Sigmoid colon (tissue), 4 donors: ENCODE measurements at regions not wholly inside any gene's neighbourhood (a gene's known extent, or its start where the extent isn't known, plus 50 kb on each side); places are given as distances from the start of the nearest gene placed in this dataset.

Experiments
- EP300 ChIP-seq, 4 donors: sonication (generic); formaldehyde crosslinking; IDR thresholded peaks; one replicate each; pipeline ENCODE4 v1.6.1; 2017; ENCODE audit warnings: antibody characterized with exemption in 4 of 4
- POLR2A ChIP-seq, 2 donors: fragments of 450-650 bp; IDR thresholded peaks; one replicate each; pipeline ENCODE4 v1.6.1; 2016; ENCODE audit warnings: antibody characterized with exemption in 2 of 2, mild to moderate bottlenecking in 2 of 2, moderate library complexity in 2 of 2
- POLR2AphosphoS5 ChIP-seq, 4 donors: sonication (generic); formaldehyde crosslinking; IDR thresholded peaks; one replicate each; pipeline ENCODE4 v1.6.1; 2017; ENCODE audit warnings: antibody characterized with exemption in 4 of 4
- TF ChIP-seq, protein P1 (sequence below), 4 experiments: fragments of 450-650 bp in 3 of 4; fragments of 200-600 bp in 1 of 4; IDR thresholded peaks; one replicate each; pipeline ENCODE4 v1.5.1; 2016 to 2019; ENCODE audit warnings: antibody characterized with exemption in 4 of 4, mild to moderate bottlenecking in 3 of 4, moderate library complexity in 2 of 4

DNA sequence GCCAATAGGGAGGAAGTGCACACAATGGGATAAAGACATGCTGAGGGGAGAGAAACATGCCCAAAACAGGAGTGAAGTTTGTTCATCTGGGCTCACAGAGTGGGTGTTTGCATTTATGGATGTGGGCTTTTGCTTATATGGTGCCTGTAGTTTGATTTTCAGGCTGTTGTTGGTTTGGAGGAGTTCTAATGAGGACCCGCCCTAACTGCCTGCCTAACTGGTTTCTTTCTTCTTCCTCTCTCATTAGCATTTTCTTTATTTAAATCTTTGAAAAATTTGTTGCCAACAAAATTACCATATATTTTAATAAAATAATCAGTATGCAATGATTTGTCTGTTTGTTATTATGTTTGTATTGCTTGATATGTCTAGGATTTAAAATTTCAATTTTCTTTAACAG lies 1965.8 kb downstream of the C4orf33 start:
- TF ChIP-seq, protein P1, sequence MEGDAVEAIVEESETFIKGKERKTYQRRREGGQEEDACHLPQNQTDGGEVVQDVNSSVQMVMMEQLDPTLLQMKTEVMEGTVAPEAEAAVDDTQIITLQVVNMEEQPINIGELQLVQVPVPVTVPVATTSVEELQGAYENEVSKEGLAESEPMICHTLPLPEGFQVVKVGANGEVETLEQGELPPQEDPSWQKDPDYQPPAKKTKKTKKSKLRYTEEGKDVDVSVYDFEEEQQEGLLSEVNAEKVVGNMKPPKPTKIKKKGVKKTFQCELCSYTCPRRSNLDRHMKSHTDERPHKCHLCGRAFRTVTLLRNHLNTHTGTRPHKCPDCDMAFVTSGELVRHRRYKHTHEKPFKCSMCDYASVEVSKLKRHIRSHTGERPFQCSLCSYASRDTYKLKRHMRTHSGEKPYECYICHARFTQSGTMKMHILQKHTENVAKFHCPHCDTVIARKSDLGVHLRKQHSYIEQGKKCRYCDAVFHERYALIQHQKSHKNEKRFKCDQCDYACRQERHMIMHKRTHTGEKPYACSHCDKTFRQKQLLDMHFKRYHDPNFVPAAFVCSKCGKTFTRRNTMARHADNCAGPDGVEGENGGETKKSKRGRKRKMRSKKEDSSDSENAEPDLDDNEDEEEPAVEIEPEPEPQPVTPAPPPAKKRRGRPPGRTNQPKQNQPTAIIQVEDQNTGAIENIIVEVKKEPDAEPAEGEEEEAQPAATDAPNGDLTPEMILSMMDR (IDR thresholded peaks at IDR 0.05) = no peak
- no peak for TF ChIP-seq EP300 (IDR thresholded peaks at IDR 0.05)
- no peak for TF ChIP-seq POLR2A (IDR thresholded peaks at IDR 0.05)
- no peak for TF ChIP-seq POLR2AphosphoS5 (IDR thresholded peaks at IDR 0.05)
